ENCODE measurements at regions not wholly inside any gene's neighbourhood (a gene's known extent, or its start where the extent isn't known, plus 50 kb on each side); places are given as distances from the start of the nearest gene placed in this dataset.

- no peak for TF ChIP-seq REST (IDR thresholded peaks at IDR 0.05; ENCODE audit: insufficient replicate concordance, low read depth)
- TF ChIP-seq SPI1 (IDR thresholded peaks at IDR 0.05; ENCODE audit: borderline replicate concordance, low read depth) = no peak
- no peak for TF ChIP-seq GABPA (IDR thresholded peaks at IDR 0.05; ENCODE audit: low read depth)
- DNase-seq (ENCODE audit: low read depth in 1 of 2, low spot score in 1 of 2) = no peak
- no peaks in the 10 kb centered on the region for H3K27me3 ChIP-seq (ENCODE audit: insufficient read depth, poor library complexity, severe bottlenecking)
- H3K27ac ChIP-seq (replicated peaks) = no peak overlapping the region
- no peak overlapping the region for H3K4me3 ChIP-seq (replicated peaks; ENCODE audit: insufficient read depth, low read length)
These were observed 1012.5 kb upstream of the LCORL start for GRCh38 chr4:19033816-19034733.

GRCh38 chr4:19030536-19030935 lies 1009.0 kb upstream of the LCORL start:
- Histone ChIP-seq H3K4me3 (replicated peaks; ENCODE audit: insufficient read depth, low read length) (no peak overlapping the region), H3K27ac (replicated peaks) (no peak overlapping the region), H3K27me3 (ENCODE audit: insufficient read depth, poor library complexity, severe bottlenecking) (no peaks in the 10 kb centered on the region)
- no peak for DNase-seq (ENCODE audit: low read depth in 1 of 2, low spot score in 1 of 2)
- TF ChIP-seq POLR2AphosphoS5 (IDR thresholded peaks at IDR 0.05; ENCODE audit: low read depth) = no peak
- TF ChIP-seq CTCF (IDR thresholded peaks at IDR 0.05; ENCODE audit: insufficient read depth, low read length) = no peak
- no peak for TF ChIP-seq REST (IDR thresholded peaks at IDR 0.05; ENCODE audit: insufficient replicate concordance, low read depth)
- no peak for TF ChIP-seq GABPA (IDR thresholded peaks at IDR 0.05; ENCODE audit: low read depth)
- no peak for TF ChIP-seq SPI1 (IDR thresholded peaks at IDR 0.05; ENCODE audit: borderline replicate concordance, low read depth)

GRCh38 chr4:19030048-19030447 lies 1008.5 kb upstream of the LCORL start:
- no peak for DNase-seq (ENCODE audit: low read depth in 1 of 2, low spot score in 1 of 2)
- TF ChIP-seq POLR2AphosphoS5 (IDR thresholded peaks at IDR 0.05; ENCODE audit: low read depth) (no peak), SPI1 (IDR thresholded peaks at IDR 0.05; ENCODE audit: borderline replicate concordance, low read depth) (no peak)
- no peak overlapping the region for H3K27ac ChIP-seq (replicated peaks)
- no peaks in the 10 kb centered on the region for H3K27me3 ChIP-seq (ENCODE audit: insufficient read depth, poor library complexity, severe bottlenecking)
- no peak overlapping the region for H3K4me3 ChIP-seq (replicated peaks; ENCODE audit: insufficient read depth, low read length)

- DNase-seq (ENCODE audit: low read depth in 1 of 2, low spot score in 1 of 2) = no peak
- H3K27ac ChIP-seq (replicated peaks) = no peak overlapping the region
- H3K4me3 ChIP-seq (replicated peaks; ENCODE audit: insufficient read depth, low read length) = no peak overlapping the region
- TF ChIP-seq POLR2AphosphoS5 (IDR thresholded peaks at IDR 0.05; ENCODE audit: low read depth) (no peak), CTCF (IDR thresholded peaks at IDR 0.05; ENCODE audit: insufficient read depth, low read length) (no peak)
- H3K27me3 ChIP-seq (ENCODE audit: insufficient read depth, poor library complexity, severe bottlenecking) = no peaks in the 10 kb centered on the region
These were observed 1004.7 kb upstream of the LCORL start for GRCh38 chr4:19026281-19026680.

Measured in HL-60 (cell line).